ENCODE measurements at regions not wholly inside any gene's neighbourhood (a gene's known extent, or its start where the extent isn't known, plus 50 kb on each side); places are given as distances from the start of the nearest gene placed in this dataset.

DNA sequence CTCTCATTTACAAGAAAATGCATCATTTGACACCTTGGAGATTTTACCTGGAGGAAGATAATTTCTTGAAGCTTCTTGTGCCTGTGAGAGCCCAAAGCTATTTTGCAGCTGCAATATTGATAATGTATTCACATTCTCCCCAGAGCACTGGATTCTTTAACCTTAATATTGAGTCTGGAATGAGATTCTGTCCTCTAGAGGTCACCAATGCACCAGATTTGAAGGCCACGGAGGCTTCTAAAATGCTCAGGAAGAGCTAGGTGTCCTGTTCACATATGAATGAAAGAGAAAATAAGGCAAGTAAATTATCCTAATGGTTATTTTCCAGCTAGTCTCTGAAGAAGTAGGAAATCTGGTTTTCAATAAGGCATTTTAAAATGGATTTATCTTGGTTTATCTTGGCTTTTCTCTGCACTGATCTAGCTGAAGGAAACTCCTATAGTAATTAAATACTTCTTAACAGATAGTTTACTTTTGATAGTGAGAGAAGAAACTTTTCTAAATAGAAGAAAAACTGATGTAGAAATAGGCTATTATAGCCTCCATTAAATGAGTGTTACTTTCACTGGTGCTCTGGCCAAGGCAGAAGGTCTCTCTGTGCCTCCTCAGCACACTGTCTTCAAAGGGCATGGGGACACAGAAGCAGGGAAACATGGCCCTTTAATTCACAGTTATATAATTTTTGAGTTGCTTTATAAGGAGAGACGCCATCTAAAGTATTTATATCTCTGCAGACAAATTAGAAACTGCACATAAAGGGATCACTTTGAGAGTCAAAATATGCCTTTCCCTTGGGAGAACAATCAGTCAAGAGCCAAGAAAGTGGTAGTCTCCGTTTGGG lies 297.0 kb upstream of the ACTBL2 start:
- H3K4me2 ChIP-seq (ENCODE audit: low read length): no peak overlapping the region
- H3K9ac ChIP-seq (ENCODE audit: low read length): no peak overlapping the region
- H3K36me3 ChIP-seq (ENCODE audit: insufficient read depth, low read length): no peaks in the 10 kb centered on the region
- no peaks in the 10 kb centered on the region for H3K9me3 ChIP-seq (ENCODE audit: low read length)
- H4K20me1 ChIP-seq (ENCODE audit: insufficient read depth, low read length): no peaks in the 10 kb centered on the region
- no peaks in the 10 kb centered on the region for H3K9me2 ChIP-seq (ENCODE audit: low read depth, low read length)
- no peak for TF ChIP-seq EZH2 (IDR thresholded peaks at IDR 0.05; ENCODE audit: borderline replicate concordance, low read length)
- peak; percentile 57 for TF ChIP-seq CTCF (IDR thresholded peaks at IDR 0.05; ENCODE audit: low read length)
- no peaks in the 10 kb centered on the region for H3K4me1 ChIP-seq (ENCODE audit: insufficient read depth, low read length, severe bottlenecking)
- H3K27me3 ChIP-seq (ENCODE audit: insufficient read depth, low read length): no peaks in the 10 kb centered on the region
- H2AFZ ChIP-seq (ENCODE audit: low read length): no peak overlapping the region
- H3K79me2 ChIP-seq (ENCODE audit: insufficient read depth, low read length): no peaks in the 10 kb centered on the region
- no peaks in the 10 kb centered on the region for H3F3A ChIP-seq (ENCODE audit: insufficient read depth, low read length)
- H3K4me3 ChIP-seq (ENCODE audit: low read depth, low read length, poor library complexity, severe bottlenecking): no peak overlapping the region
- no peak overlapping the region for H3K27ac ChIP-seq (ENCODE audit: low read depth, low read length, poor library complexity, severe bottlenecking)

GRCh38 chr5:57778501-57779091 lies 296.0 kb upstream of the ACTBL2 start:
- Histone ChIP-seq H3K9ac (ENCODE audit: low read length) (no peak overlapping the region), H3K79me2 (ENCODE audit: insufficient read depth, low read length) (no peaks in the 10 kb centered on the region), H3K27ac (ENCODE audit: low read depth, low read length, poor library complexity, severe bottlenecking) (no peak overlapping the region)

GRCh38 chr5:57777174-57777581 lies 294.6 kb upstream of the ACTBL2 start:
- TF ChIP-seq CTCF (IDR thresholded peaks at IDR 0.05; ENCODE audit: low read length): no peak
- no peak for TF ChIP-seq EZH2 (IDR thresholded peaks at IDR 0.05; ENCODE audit: borderline replicate concordance, low read length)
- Histone ChIP-seq H3K4me3 (ENCODE audit: low read depth, low read length, poor library complexity, severe bottlenecking) (no peak overlapping the region), H3K9ac (ENCODE audit: low read length) (no peak overlapping the region), H3K27ac (ENCODE audit: low read depth, low read length, poor library complexity, severe bottlenecking) (no peak overlapping the region), H3F3A (ENCODE audit: insufficient read depth, low read length) (no peaks in the 10 kb centered on the region), H3K9me2 (ENCODE audit: low read depth, low read length) (no peaks in the 10 kb centered on the region), H3K79me2 (ENCODE audit: insufficient read depth, low read length) (no peaks in the 10 kb centered on the region), H3K36me3 (ENCODE audit: insufficient read depth, low read length) (no peaks in the 10 kb centered on the region), H4K20me1 (ENCODE audit: insufficient read depth, low read length) (no peaks in the 10 kb centered on the region), H2AFZ (ENCODE audit: low read length) (no peak overlapping the region), H3K4me2 (ENCODE audit: low read length) (no peak overlapping the region), H3K9me3 (ENCODE audit: low read length) (no peaks in the 10 kb centered on the region), H3K27me3 (ENCODE audit: insufficient read depth, low read length) (no peaks in the 10 kb centered on the region), H3K4me1 (ENCODE audit: insufficient read depth, low read length, severe bottlenecking) (no peaks in the 10 kb centered on the region)

More at GRCh38 chr5:57778501-57779091, 296.0 kb upstream of the ACTBL2 start:
- Histone ChIP-seq H3K9me3 (ENCODE audit: low read length) (no peaks in the 10 kb centered on the region), H3K4me3 (ENCODE audit: low read depth, low read length, poor library complexity, severe bottlenecking) (no peak overlapping the region), H3K36me3 (ENCODE audit: insufficient read depth, low read length) (no peaks in the 10 kb centered on the region), H3K27me3 (ENCODE audit: insufficient read depth, low read length) (no peaks in the 10 kb centered on the region), H2AFZ (ENCODE audit: low read length) (no peak overlapping the region), H3K9me2 (ENCODE audit: low read depth, low read length) (no peaks in the 10 kb centered on the region), H3K4me2 (ENCODE audit: low read length) (no peak overlapping the region), H4K20me1 (ENCODE audit: insufficient read depth, low read length) (no peaks in the 10 kb centered on the region), H3K4me1 (ENCODE audit: insufficient read depth, low read length, severe bottlenecking) (no peaks in the 10 kb centered on the region), H3F3A (ENCODE audit: insufficient read depth, low read length) (no peaks in the 10 kb centered on the region)
- TF ChIP-seq EZH2 (IDR thresholded peaks at IDR 0.05; ENCODE audit: borderline replicate concordance, low read length) (no peak), CTCF (IDR thresholded peaks at IDR 0.05; ENCODE audit: low read length) (no peak)
